ENCODE measurements at regions not wholly inside any gene's neighbourhood (a gene's known extent, or its start where the extent isn't known, plus 50 kb on each side); places are given as distances from the start of the nearest gene placed in this dataset.

- Histone ChIP-seq H3K27me3 (no peaks in the 10 kb centered on the region), H3K27ac (no peak overlapping the region), H4K20me1 (no peaks in the 10 kb centered on the region), H3K36me3 (no peaks in the 10 kb centered on the region), H3K4me3 (no peak overlapping the region), H3K9me3 (no peaks in the 10 kb centered on the region), H3K4me2 (no peak overlapping the region), H3K9ac (no peak overlapping the region), H3K4me1 (no peaks in the 10 kb centered on the region)
- no peak for TF ChIP-seq Cebpa-rat (IDR thresholded peaks at IDR 0.05)
Observed at GRCh38 chr9:79312686-79313421, 258.9 kb upstream of the TLE4 start.

GRCh38 chr9:79325501-79325900 lies 246.3 kb upstream of the TLE4 start:
- no peak overlapping the region for H3K4me3 ChIP-seq
- no peak overlapping the region for H3K4me2 ChIP-seq
- H3K27ac ChIP-seq, result no peak overlapping the region
- H3K9ac ChIP-seq, result no peak overlapping the region
- H3K4me1 ChIP-seq, result no peaks in the 10 kb centered on the region
- no peaks in the 10 kb centered on the region for H3K9me3 ChIP-seq
- H3K36me3 ChIP-seq, result no peaks in the 10 kb centered on the region
- H4K20me1 ChIP-seq, result no peaks in the 10 kb centered on the region
- TF ChIP-seq Cebpa-rat (IDR thresholded peaks at IDR 0.05), result no peak
- no peaks in the 10 kb centered on the region for H3K27me3 ChIP-seq

DNA sequence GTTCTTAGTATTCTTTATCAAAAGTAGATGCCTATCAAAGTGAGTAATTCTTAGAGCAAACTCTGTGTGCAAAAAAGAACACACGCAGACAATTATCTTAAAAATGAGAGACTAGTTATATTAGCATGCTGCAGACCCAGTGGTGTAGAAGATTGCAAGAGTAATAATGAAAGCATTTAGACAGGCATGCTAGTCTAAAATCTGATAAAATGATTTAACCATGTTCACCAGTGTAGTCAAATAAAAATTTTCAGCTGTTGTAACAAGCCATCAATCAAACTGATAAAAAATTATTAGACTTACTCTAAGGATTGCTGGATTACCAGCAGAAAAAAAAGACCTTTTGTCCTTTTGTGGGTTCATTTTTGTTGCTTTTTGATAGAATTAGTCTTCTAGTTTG lies 241.9 kb upstream of the TLE4 start:
- no peak overlapping the region for H3K9ac ChIP-seq
- no peak overlapping the region for H3K4me2 ChIP-seq
- no peaks in the 10 kb centered on the region for H3K9me3 ChIP-seq
- no peaks in the 10 kb centered on the region for H3K4me1 ChIP-seq
- no peaks in the 10 kb centered on the region for H3K27me3 ChIP-seq
- no peaks in the 10 kb centered on the region for H4K20me1 ChIP-seq
- no peaks in the 10 kb centered on the region for H3K36me3 ChIP-seq
- no peak overlapping the region for H3K27ac ChIP-seq
- no peak overlapping the region for H3K4me3 ChIP-seq
- no peak for TF ChIP-seq Cebpa-rat (IDR thresholded peaks at IDR 0.05)

GRCh38 chr9:79334001-79334400 lies 237.8 kb upstream of the TLE4 start:
- peaks cover 12% of the 10 kb centered on the region for H3K9me3 ChIP-seq
- no peaks in the 10 kb centered on the region for H3K36me3 ChIP-seq
- no peak overlapping the region for H3K27ac ChIP-seq
- no peak for TF ChIP-seq Cebpa-rat (IDR thresholded peaks at IDR 0.05)
- no peak overlapping the region for H3K4me3 ChIP-seq
- H4K20me1 ChIP-seq, result no peaks in the 10 kb centered on the region
- H3K27me3 ChIP-seq, result no peaks in the 10 kb centered on the region
- H3K9ac ChIP-seq, result no peak overlapping the region
- no peaks in the 10 kb centered on the region for H3K4me1 ChIP-seq
- no peak overlapping the region for H3K4me2 ChIP-seq

DNA sequence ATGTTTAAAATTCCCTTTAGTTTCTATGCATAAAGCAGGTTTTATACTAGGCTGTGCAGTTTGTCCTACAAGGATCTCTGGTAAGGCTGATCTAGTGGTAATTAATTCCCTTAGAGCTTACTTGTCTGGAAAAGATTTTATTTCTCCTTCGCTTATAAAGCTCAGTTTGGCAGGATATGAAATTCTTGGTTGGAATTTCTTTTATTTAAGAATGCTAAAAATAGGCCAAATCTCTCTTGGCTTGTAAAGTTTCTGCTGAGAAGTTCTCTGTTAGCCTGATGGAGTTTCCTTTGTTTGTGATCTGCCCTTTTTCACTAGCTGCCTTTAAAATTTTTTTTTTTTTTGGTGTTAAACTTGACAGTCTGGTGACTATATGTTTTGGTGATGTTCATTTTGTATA lies 237.1 kb upstream of the TLE4 start:
- peaks cover 12% of the 10 kb centered on the region for H3K9me3 ChIP-seq
- H3K9ac ChIP-seq, result no peak overlapping the region
- no peak overlapping the region for H3K4me2 ChIP-seq
- H3K36me3 ChIP-seq, result no peaks in the 10 kb centered on the region
- no peak overlapping the region for H3K4me3 ChIP-seq
- H4K20me1 ChIP-seq, result no peaks in the 10 kb centered on the region
- no peaks in the 10 kb centered on the region for H3K4me1 ChIP-seq
- H3K27me3 ChIP-seq, result no peaks in the 10 kb centered on the region
- H3K27ac ChIP-seq, result no peak overlapping the region
- TF ChIP-seq Cebpa-rat (IDR thresholded peaks at IDR 0.05), result no peak

DNA sequence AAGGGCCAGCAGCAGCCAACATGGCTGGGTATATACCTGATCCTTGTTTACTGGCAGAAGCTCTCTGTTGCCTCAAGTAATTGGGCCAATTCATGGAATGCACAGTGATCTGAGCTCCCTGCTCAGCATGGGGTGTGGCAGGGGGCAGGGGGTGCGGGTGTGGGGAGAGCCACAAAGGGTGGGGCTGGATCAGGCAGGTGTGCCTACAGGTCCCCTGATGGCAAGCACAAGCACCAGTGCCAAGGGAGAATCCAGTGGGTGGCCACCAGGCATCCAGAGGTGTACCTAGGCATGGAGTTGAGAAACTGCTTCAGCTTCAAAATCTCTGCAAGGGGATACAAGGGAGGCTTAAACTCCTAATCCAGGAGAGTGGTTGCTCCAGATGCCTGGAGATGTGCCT lies 235.8 kb upstream of the TLE4 start:
- Histone ChIP-seq H3K9me3 (peaks cover 12% of the 10 kb centered on the region), H3K9ac (no peak overlapping the region), H4K20me1 (no peaks in the 10 kb centered on the region), H3K4me1 (no peaks in the 10 kb centered on the region), H3K36me3 (no peaks in the 10 kb centered on the region), H3K27me3 (no peaks in the 10 kb centered on the region), H3K4me2 (no peak overlapping the region), H3K4me3 (no peak overlapping the region), H3K27ac (no peak overlapping the region)
- no peak for TF ChIP-seq Cebpa-rat (IDR thresholded peaks at IDR 0.05)

DNA sequence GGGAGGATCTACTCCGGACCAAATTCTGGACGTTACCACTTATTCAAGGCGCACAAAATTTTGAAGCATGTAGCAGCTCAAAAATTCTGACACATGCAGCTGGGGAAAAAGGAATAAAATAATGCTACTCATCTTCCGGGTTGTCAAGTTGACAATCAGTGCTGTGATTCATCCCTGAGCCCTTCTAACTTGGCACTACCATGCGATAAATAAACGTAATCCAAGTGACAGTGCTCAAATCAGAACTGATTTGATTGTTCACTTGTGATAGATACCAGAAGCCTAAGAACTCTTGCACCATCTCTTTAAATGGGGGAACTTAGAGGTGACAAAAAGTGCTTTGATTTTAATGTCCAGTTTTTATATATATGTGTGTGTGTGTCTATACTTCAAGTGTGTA lies 230.2 kb upstream of the TLE4 start:
- peaks cover 4% of the 10 kb centered on the region for H3K9me3 ChIP-seq
- H3K4me3 ChIP-seq, result no peak overlapping the region
- H4K20me1 ChIP-seq, result no peaks in the 10 kb centered on the region
- no peaks in the 10 kb centered on the region for H3K36me3 ChIP-seq
- H3K4me1 ChIP-seq, result no peaks in the 10 kb centered on the region
- no peak for TF ChIP-seq Cebpa-rat (IDR thresholded peaks at IDR 0.05)
- H3K9ac ChIP-seq, result no peak overlapping the region
- H3K27me3 ChIP-seq, result no peaks in the 10 kb centered on the region
- H3K4me2 ChIP-seq, result no peak overlapping the region
- H3K27ac ChIP-seq, result no peak overlapping the region

DNA sequence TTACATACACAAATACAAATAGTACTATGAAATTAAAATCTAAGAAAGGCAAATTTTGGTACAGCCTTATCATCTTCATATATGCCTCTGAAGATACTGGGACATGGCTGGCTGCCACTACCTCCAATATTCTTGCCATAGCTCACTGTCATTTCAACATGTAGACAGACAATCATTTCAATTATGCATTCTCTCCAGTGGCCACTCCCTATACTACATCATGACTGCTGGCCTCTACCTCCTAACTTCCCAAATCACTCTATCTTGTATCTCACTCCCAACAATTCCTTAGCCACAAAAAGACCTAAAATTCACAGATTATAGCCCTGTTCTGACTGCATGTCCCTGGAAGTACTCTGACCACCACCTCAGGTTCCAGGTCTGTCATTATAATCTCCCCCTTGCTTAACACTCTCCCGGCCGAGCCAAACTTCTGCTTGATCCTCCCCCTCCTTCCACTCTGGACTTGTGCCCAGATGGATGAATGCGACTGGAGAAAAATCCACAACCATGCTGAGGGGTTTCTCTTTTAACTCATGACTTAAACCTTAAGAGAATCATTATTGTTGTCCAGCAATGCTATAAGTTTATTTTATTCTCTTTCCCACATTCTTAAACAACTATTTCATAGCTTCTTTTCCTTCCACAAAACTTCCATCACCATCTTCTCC lies 225.3 kb upstream of the TLE4 start:
- Histone ChIP-seq H3K27me3 (no peaks in the 10 kb centered on the region), H3K4me1 (no peaks in the 10 kb centered on the region), H4K20me1 (no peaks in the 10 kb centered on the region), H3K27ac (no peak overlapping the region), H3K4me2 (no peak overlapping the region), H3K36me3 (no peaks in the 10 kb centered on the region), H3K9me3 (no peaks in the 10 kb centered on the region), H3K9ac (no peak overlapping the region), H3K4me3 (no peak overlapping the region)
- no peak for TF ChIP-seq Cebpa-rat (IDR thresholded peaks at IDR 0.05)

DNA sequence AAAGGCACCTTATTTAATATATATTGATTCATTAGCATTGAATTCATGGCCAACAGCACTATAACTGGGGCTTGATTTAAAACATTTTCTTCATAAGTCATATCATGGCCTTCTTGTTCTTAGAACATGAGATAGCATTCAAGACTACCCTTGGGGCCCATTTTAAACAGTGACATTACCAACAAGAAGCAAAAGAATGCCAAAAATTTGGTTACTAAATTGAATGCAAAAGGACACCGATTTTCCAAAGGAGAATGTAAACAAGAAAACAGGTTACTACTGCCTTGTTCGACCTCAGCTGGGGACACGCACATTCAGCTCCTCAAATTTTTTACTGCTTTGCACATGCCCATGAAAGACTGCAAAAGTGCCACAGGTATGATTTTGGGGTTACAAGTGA lies 219.4 kb upstream of the TLE4 start:
- TF ChIP-seq Cebpa-rat (IDR thresholded peaks at IDR 0.05), result no peak
- no peak overlapping the region for H3K9ac ChIP-seq
- H3K4me1 ChIP-seq, result no peaks in the 10 kb centered on the region
- no peaks in the 10 kb centered on the region for H3K36me3 ChIP-seq
- no peak overlapping the region for H3K27ac ChIP-seq
- H3K27me3 ChIP-seq, result no peaks in the 10 kb centered on the region
- H3K9me3 ChIP-seq, result no peaks in the 10 kb centered on the region
- no peaks in the 10 kb centered on the region for H4K20me1 ChIP-seq
- H3K4me3 ChIP-seq, result no peak overlapping the region
- no peak overlapping the region for H3K4me2 ChIP-seq

- Histone ChIP-seq H3K4me2 (no peak overlapping the region), H3K27me3 (no peaks in the 10 kb centered on the region), H3K27ac (no peak overlapping the region), H3K9me3 (no peaks in the 10 kb centered on the region), H3K4me3 (no peak overlapping the region), H3K36me3 (no peaks in the 10 kb centered on the region), H3K4me1 (no peaks in the 10 kb centered on the region), H3K9ac (no peak overlapping the region), H4K20me1 (no peaks in the 10 kb centered on the region)
- TF ChIP-seq Cebpa-rat (IDR thresholded peaks at IDR 0.05), result no peak
Observed at GRCh38 chr9:79353856-79354520, 217.8 kb upstream of the TLE4 start.

Data from BLaER1 (cell line).